ENCODE measurements at regions not wholly inside any gene's neighbourhood (a gene's known extent, or its start where the extent isn't known, plus 50 kb on each side); places are given as distances from the start of the nearest gene placed in this dataset.

GRCh38 chr14:98888281-98888680, 383.7 kb downstream of the BCL11B start:
- no peak for DNase-seq

GRCh38 chr14:98888927-98889835, 382.8 kb downstream of the BCL11B start:
- no peak for DNase-seq

GRCh38 chr14:98889836-98890185, 382.2 kb downstream of the BCL11B start:
- no peak for DNase-seq

- DNase-seq = no peak
These were observed 381.2 kb downstream of the BCL11B start for GRCh38 chr14:98890556-98891340.

- DNase-seq = no peak
These were observed 378.3 kb downstream of the BCL11B start for GRCh38 chr14:98893675-98894074.

- DNase-seq = no peak
These were observed 377.4 kb downstream of the BCL11B start for GRCh38 chr14:98894600-98894999.

- no peak for DNase-seq
These were observed 375.5 kb downstream of the BCL11B start for GRCh38 chr14:98896449-98896848.

- no peak for DNase-seq
These were observed 374.2 kb downstream of the BCL11B start for GRCh38 chr14:98897605-98898309.

GRCh38 chr14:98899441-98899840, 372.6 kb downstream of the BCL11B start:
- DNase-seq = no peak

- DNase-seq = no peak
These were observed 371.8 kb downstream of the BCL11B start for GRCh38 chr14:98900236-98900635.

GRCh38 chr14:98900798-98901197, 371.2 kb downstream of the BCL11B start:
- no peak for DNase-seq

GRCh38 chr14:98901511-98902205, 370.3 kb downstream of the BCL11B start:
- no peak for DNase-seq

- DNase-seq = no peak
These were observed 368.6 kb downstream of the BCL11B start for GRCh38 chr14:98903371-98903770.

- DNase-seq = no peak
These were observed 367.3 kb downstream of the BCL11B start for GRCh38 chr14:98904677-98905076.

- no peak for DNase-seq
These were observed 365.6 kb downstream of the BCL11B start for GRCh38 chr14:98906123-98906995.

GRCh38 chr14:98907271-98907670, 364.7 kb downstream of the BCL11B start:
- no peak for DNase-seq

GRCh38 chr14:98908050-98908449, 363.9 kb downstream of the BCL11B start:
- no peak for DNase-seq

- no peak for DNase-seq
These were observed 362.6 kb downstream of the BCL11B start for GRCh38 chr14:98909251-98909944.

- DNase-seq = no peak
These were observed 361.9 kb downstream of the BCL11B start for GRCh38 chr14:98910061-98910460.

GRCh38 chr14:98912655-98913054, 359.3 kb downstream of the BCL11B start:
- no peak for DNase-seq

Data from right lung (tissue), 2 donors.